C4-2B (cell line): ENCODE measurements at regions not wholly inside any gene's neighbourhood (a gene's known extent, or its start where the extent isn't known, plus 50 kb on each side); places are given as distances from the start of the nearest gene placed in this dataset.

Source experiments
- CTCF ChIP-seq: fragments of 450-650 bp; conservative IDR thresholded peaks from 2 replicates; pipeline ENCODE4 v1.5.1; 2017; ENCODE audit warnings: mild to moderate bottlenecking
- ZFX ChIP-seq: fragments of 450-650 bp; IDR thresholded peaks from 2 replicates; pipeline ENCODE4 v1.6.1; 2017

GRCh38 chr1:175841738-175842187 is 98.4 kb upstream of the TNR start:
- TF ChIP-seq CTCF (no peak), ZFX (no peak)
